ENCODE measurements at regions not wholly inside any gene's neighbourhood (a gene's known extent, or its start where the extent isn't known, plus 50 kb on each side); places are given as distances from the start of the nearest gene placed in this dataset.

- Histone ChIP-seq H3K4me3 (ENCODE audit: low read depth in 1 of 2, low read length in 1 of 2) (no peak overlapping the region), H3K4me1 (ENCODE audit: control insufficient read depth in 1 of 2, insufficient read depth in 1 of 2, low read depth in 1 of 2, low read length in 1 of 2) (no peaks in the 10 kb centered on the region), H3K36me3 (no peaks in the 10 kb centered on the region), H3K9me3 (no peaks in the 10 kb centered on the region), H3K27me3 (no peaks in the 10 kb centered on the region), H3K27ac (no peak overlapping the region)
- TF ChIP-seq CTCF (IDR thresholded peaks at IDR 0.05) = no peak
Observed at GRCh38 chr5:21263361-21263760, 1275.4 kb upstream of the CDH18 start.

GRCh38 chr5:21254161-21254560 is 1266.2 kb upstream of the CDH18 start:
- no peaks in the 10 kb centered on the region for H3K9me3 ChIP-seq
- no peaks in the 10 kb centered on the region for H3K36me3 ChIP-seq
- no peak overlapping the region for H3K4me3 ChIP-seq (ENCODE audit: low read depth in 1 of 2, low read length in 1 of 2)
- no peaks in the 10 kb centered on the region for H3K27me3 ChIP-seq
- no peaks in the 10 kb centered on the region for H3K4me1 ChIP-seq (ENCODE audit: control insufficient read depth in 1 of 2, insufficient read depth in 1 of 2, low read depth in 1 of 2, low read length in 1 of 2)
- no peak overlapping the region for H3K27ac ChIP-seq
- no peak for TF ChIP-seq CTCF (IDR thresholded peaks at IDR 0.05)

GRCh38 chr5:21244982-21245381 is 1257.0 kb upstream of the CDH18 start:
- Histone ChIP-seq H3K9me3 (no peaks in the 10 kb centered on the region), H3K36me3 (no peaks in the 10 kb centered on the region), H3K27ac (no peak overlapping the region), H3K4me3 (ENCODE audit: low read depth in 1 of 2, low read length in 1 of 2) (no peak overlapping the region), H3K4me1 (ENCODE audit: control insufficient read depth in 1 of 2, insufficient read depth in 1 of 2, low read depth in 1 of 2, low read length in 1 of 2) (no peaks in the 10 kb centered on the region), H3K27me3 (no peaks in the 10 kb centered on the region)
- TF ChIP-seq CTCF (IDR thresholded peaks at IDR 0.05) = no peak

GRCh38 chr5:21238786-21239185 is 1250.8 kb upstream of the CDH18 start:
- no peaks in the 10 kb centered on the region for H3K27me3 ChIP-seq

GRCh38 chr5:21237461-21237860 is 1249.5 kb upstream of the CDH18 start:
- H3K9me3 ChIP-seq = no peaks in the 10 kb centered on the region
- H3K27me3 ChIP-seq = no peaks in the 10 kb centered on the region
- no peaks in the 10 kb centered on the region for H3K36me3 ChIP-seq
- TF ChIP-seq CTCF (IDR thresholded peaks at IDR 0.05) = no peak
- H3K4me3 ChIP-seq (ENCODE audit: low read depth in 1 of 2, low read length in 1 of 2) = no peak overlapping the region
- no peaks in the 10 kb centered on the region for H3K4me1 ChIP-seq (ENCODE audit: control insufficient read depth in 1 of 2, insufficient read depth in 1 of 2, low read depth in 1 of 2, low read length in 1 of 2)
- H3K27ac ChIP-seq = no peak overlapping the region

More at GRCh38 chr5:21238786-21239185, 1250.8 kb upstream of the CDH18 start:
- Histone ChIP-seq H3K27ac (no peak overlapping the region), H3K4me1 (ENCODE audit: control insufficient read depth in 1 of 2, insufficient read depth in 1 of 2, low read depth in 1 of 2, low read length in 1 of 2) (no peaks in the 10 kb centered on the region), H3K4me3 (ENCODE audit: low read depth in 1 of 2, low read length in 1 of 2) (no peak overlapping the region), H3K9me3 (no peaks in the 10 kb centered on the region), H3K36me3 (no peaks in the 10 kb centered on the region)
- TF ChIP-seq CTCF (IDR thresholded peaks at IDR 0.05) = no peak

GRCh38 chr5:21236971-21237427 is 1249.0 kb upstream of the CDH18 start:
- H3K36me3 ChIP-seq = no peaks in the 10 kb centered on the region
- no peak overlapping the region for H3K27ac ChIP-seq
- H3K27me3 ChIP-seq = no peaks in the 10 kb centered on the region
- no peak overlapping the region for H3K4me3 ChIP-seq (ENCODE audit: low read depth in 1 of 2, low read length in 1 of 2)
- no peaks in the 10 kb centered on the region for H3K9me3 ChIP-seq
- H3K4me1 ChIP-seq (ENCODE audit: control insufficient read depth in 1 of 2, insufficient read depth in 1 of 2, low read depth in 1 of 2, low read length in 1 of 2) = no peaks in the 10 kb centered on the region
- no peak for TF ChIP-seq CTCF (IDR thresholded peaks at IDR 0.05)
